RPMI7951 (cell line): ENCODE measurements at regions not wholly inside any gene's neighbourhood (a gene's known extent, or its start where the extent isn't known, plus 50 kb on each side); places are given as distances from the start of the nearest gene placed in this dataset.
A peak's percentile ranks its signal among the peaks of the same experiment; 100 is the strongest.

Source experiments
- DNase-seq: peaks from one replicate; pipeline ENCODE4 v3.0.0-alpha.2; 2012; ENCODE audit warnings: low read depth

DNA sequence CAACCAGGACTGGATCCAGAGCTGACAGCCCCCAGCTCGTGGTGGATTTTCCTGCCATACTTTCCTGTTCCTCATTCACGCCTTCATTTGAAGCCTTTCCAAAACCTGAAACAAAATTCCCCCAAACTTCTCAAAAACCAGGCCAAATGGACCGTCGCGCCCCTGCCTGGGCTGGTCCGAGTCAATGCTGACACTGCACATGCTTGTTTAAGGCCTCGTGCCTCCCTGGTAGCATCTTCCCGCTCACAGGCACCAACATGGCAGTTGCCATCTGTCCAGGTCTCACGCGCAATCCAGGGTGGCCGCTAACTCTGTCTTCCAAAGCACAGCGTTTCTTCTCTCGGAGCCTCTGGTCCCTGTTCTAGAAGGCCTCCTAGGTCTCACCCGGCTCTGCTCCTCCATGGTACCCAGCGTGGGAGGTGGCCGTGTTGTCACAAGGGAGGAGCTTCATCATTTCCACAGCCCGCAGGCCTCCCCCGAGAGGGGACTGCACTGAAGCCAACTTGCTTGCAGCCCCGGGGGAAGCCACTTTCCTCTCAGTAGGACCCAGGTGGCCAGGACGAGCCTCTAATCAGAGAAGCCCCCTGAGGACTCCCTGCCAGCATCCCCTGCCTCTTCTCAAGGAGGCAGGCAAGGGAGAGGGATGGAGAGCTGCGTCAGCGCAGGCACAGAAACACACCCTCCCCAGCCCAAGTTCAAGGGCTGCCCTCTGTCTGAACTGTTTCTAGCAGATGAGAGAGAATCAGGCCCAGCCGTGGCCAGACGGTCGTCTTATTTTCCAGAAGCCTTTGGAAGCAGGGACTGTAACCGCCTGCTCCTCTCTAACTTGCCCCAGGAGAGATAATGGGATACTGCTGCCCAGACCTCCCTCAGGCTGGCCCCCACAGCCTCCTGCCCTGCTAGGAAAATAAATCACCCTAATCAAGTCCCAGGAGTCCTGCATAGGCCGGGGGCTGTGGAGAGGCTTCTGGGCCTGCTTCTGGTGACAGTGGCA lies 152.8 kb upstream of the TLE3 start:
- no peak for DNase-seq

DNA sequence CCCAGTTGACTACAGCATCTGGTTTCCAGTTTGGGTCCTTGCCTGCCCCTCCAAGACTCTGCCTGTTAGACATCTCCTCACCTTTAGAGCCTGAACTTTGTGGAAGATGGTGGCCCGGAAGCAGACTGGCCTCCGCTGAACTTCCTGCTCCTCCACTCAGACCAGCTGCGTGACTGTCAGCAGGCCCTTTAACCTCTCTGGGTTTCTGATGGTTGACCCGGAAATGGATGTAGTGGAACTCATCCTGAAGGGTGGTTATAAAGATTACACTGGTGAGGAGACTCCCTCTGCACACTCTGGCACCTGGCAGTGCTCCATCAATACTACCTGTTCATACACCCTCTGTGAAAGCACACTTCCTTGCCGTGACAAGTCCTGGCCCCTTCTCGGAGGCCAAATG lies 151.9 kb upstream of the TLE3 start:
- no peak for DNase-seq

DNA sequence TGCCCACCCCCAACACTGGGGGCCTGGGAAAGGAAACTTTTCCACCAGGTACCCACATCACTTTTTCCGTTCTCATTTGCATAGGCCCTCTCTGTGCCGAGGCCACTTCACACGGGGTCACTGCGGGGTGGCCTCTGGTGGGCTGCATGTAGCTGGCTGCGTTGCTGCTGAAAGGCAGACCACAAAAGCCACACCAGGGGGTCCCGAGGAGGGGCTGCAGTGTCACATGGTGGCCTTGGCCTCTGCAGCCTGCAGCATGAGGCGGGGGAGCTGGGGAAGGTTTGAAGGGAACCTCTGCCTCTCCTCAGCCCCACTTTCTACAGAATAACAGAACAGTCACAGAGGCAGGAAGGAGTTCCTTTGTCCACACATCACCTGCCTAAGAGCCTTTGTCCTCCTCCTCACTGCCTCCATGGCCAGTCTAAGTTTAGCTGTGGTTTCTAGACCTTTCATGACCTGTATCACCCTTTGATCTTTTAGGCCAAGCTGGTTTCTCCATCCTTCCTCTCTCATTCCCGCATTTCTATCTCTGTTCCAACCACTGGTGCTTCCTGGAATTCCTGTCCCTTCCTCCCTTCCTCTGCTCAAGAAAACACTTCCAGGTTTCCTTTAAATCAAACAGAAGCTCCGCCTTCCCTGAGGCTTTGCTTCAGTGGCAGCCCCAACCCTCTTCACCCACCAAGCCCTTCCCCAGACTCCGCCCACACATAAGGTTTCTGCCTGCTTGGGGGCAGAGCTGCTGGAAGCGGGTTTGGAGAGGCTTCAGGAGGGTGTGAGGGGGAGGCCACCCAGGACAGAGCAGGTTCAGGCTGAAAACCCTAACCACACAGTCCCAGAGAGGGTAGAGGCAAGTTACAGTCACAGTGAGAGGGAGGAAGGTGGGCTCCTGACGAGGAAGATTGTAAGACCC lies 150.7 kb upstream of the TLE3 start:
- no peak for DNase-seq

DNA sequence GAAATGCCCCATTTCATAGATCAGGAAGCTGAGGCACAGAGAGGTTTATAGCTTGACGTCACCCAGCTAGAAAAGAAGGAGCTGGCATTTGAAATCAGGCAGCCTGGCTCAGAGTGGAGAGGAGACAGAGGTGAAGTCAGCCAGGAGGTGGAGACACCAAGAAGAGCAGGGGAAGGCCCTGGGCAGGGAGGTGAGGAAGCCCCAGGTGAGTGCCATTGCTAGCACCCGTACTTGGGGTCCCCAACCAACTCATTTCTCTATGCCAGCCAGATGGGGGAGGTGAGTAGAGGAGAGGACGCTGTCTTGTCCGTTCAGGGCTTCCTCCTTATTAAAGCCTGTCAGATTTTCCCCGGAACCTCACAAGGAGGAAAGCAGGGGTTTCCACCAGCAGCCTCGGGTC lies 149.6 kb upstream of the TLE3 start:
- no peak for DNase-seq

DNA sequence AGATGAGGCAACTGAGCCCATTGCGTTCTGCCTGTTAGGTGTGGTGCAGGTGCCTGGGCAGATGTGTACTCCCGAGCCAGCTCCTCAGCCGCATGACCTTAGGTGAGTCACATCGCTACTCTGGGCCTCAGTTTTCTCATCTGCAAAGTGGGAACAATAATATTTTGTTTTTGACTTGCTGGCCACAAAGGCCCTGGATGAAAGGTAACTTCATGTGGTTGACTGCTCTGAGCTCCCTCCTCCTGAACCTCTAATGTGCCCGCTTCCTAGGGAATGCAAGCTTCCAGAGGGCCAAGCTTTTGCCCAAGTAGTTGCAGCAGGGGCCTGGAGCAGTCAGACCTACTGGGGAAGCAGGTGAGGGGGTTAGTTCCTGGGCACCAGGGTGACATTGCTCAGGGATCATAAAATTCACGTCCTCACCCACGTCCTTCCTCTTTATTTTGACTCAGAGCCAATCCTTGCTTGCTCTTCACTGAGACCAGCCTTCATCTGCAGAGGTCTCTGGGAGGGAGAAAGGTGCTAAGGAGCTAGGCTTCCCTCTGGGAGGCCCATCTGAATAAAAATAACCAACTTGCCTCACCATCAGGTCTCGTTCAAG lies 149.0 kb upstream of the TLE3 start:
- no peak for DNase-seq

DNA sequence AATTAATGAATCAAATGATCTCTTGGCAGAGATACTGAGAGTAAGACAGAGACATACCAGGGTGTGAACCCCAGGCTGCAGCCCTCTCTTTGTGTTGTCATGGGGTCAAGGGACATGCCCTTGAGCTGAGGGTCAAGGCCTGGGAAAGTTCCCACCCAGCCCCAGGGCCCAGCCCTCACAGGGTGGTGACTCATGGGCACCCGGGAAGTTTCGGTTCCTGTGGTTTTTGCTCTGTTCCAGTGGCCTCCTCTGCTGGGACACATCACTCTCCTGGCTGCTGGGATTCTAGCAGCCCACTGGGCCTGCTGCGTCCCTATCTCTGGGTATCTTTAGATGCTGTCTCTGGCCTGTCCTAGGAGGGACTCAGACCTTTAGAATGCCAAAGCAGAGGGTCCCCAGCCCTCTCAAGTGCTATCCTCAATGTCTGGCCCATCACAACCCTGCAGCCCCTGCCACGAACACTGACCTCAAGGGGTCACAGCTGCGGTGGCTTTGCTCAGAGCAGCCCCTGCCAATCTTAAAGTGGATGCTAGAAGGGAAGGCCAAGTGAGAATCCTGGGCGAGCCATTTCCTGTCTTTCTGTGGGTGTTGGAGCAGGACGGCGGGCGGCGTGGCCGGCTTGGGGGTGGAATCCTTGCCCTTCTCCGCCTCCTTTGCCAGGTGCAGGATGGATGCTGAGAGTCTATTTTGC lies 148.4 kb upstream of the TLE3 start:
- DNase-seq = peak; percentile 89

DNA sequence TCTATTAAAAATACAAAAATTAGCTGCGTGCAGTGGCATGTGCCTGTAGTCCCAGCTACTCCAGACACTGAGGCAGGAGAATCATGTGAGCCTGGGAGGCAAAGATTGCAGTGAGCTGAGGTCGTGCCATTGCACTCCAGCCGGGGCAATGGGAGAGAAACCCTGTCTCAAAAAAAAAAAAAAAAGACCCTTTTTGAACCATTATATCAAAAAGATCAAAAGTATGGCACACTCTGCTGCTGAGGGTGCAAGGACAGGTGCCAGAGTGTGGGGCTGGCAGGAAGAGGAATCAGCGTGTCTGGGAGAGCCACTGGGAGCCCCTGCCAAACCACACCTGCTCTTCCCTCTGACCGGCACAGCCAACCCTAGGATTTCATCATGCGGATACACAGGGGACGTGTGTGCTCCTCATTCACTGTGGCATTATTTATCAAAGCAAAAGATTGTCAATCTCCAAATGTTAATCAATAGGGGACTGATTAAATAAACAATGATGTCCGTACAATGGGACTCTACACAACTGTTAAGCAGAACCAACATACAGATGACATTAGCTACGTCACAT lies 147.3 kb upstream of the TLE3 start:
- DNase-seq = no peak

DNA sequence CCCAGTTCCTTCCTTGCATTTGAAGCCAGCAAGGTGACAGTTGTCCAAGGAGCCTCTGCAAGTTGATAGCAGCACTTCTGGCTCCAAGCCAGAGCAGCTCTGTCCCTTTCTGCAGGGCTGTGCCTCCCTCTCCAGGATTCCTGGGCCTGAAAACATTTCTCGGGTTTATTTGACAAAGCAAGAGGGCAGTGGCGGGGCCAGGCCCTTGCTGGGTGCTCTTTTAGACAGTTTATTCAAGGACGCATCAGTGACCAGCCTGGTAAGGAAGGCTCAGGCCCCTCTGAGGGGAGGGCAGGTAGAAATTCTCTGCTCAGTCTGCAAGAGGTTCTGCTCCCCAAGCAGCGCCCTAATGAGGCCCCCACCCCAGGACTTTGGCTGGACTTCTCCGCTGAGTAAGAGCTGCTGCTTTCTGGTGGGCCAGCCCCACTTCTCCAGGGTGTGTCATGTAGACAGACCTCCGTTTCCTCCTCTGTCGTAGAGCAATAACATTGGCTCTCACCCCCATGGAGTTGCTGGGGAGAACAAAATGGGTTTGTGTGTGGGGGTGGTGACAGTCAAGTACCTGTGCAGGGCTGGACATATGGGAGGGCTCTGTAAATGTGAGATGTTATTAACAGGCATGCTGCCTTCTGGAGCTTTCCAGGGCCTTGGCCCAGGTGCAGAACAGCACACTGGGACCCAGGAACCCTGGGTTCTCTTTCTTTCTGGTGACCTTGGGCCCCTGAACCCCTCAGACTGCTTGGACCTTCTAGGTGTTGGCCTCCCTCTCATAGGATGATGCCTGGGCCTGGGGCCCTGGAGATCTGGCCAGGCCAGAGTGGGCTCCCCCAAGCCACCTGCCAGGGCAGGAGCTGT lies 146.2 kb upstream of the TLE3 start:
- DNase-seq = no peak

DNA sequence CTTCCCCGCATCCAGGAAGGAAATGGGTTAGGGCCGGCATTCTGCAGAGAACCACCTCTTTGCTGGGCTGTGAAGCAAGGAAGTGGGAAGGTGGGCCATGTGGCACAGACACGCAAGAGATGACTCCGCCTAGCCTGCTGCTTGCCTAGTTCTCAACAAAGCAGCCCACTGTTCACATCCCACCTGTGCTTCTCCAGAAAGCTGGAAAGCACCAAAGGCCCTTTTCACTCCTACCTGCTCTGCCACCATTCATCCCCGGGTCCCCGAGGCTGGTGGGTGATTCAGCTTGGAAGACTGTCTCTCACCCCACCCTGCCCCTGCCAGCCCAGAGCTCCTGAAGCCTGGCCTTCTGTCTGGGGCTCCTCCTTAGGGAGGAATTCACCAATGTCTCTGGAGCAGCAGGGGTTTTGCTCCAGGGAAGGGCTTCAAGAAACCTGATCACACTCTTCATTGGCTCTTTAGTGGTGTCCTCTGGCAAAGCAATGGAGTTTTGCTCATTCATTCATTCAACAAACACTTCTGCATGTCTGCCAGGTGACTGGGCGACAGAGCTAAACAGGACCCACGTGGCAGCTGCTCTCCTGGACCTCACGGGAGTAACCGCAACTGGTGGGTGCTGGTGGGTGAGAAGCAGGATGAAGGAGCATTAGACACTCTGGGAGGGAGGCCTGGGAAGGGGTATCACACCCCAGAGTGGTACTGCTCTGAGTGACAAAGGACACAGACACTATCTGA lies 145.4 kb upstream of the TLE3 start:
- no peak for DNase-seq

DNA sequence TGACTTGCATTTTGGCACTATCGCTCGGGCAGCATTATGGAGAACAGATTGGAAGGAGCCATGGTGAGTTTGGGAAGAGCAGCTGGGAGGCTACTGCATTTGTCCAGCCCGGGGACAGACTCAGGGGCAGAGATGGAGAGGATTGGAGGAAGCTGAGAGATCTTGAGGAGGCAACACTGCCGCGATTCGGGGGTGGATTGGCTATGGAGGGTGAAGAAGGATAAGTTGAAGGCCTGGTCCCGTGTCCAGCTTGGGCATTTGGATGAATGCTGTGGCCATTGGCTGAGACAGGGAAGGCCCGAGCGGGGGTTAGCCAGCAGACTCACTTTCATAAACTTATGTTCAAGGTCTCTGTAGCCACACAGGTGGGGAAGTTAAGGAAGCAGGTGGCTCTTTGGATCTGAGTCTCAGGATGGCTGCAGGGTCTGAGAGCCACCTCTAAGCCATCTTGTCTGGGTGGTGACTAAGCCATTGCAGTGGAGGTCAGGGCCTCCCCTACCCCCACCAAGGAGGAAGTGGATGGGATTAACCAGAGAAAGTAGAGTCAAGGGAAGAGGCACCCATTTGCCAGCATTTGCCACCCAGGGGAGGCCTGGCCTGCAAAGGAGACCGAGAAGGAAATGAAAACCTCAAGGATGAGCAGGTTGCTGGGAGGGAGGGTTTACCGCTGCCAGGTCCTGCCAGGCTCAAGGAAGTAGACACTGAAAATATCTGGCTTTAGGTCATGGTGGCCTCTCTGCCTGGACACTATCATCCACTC lies 144.0 kb upstream of the TLE3 start:
- no peak for DNase-seq

DNA sequence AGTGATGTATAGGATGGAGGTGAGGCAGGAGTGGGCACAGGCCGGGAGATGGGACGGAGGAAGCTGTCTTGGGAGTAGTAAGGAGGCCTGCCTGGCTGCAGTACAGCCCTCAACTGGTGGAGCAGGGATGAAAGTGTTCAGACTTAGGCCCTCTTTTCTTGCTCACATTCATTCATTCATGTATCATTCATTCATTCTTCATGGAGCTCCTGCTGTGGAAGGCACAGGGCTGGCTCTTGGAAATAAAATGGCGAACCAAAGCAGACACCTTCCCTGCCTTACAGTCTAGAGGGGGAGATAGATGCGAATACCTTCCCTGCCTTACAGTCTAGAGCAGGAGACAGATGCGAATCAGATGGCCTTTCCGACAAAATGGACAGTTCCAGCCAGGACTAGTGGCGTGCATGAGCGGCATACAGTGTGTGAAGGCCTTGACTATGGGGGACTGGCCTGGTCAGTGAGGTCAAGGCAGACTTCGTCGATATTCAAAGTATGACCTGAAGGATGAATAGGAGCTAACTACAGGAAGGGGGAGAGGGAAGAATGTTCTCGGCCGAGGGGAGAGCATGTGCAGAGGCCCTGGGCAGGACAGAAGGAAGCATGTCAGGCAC lies 143.2 kb upstream of the TLE3 start:
- no peak for DNase-seq

DNA sequence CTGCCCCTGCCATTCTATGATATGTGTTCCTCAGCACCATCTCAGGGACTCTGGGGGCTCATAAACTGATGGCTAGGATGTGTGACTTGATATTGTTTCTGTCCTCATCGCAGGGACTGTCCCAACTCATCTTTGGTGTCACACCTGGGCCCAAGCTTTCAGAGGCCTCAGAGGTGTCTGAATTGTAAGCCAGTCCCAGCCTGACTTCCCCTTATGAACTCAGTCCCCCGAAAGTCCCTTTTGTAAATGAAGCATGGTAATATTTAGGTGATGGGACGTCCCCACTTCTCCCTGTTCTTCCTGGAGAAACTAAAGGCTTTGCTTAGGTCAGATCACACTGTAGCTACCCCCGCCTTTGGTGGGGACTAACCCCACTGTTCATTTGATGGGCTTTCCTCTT lies 142.4 kb upstream of the TLE3 start:
- DNase-seq = no peak

DNA sequence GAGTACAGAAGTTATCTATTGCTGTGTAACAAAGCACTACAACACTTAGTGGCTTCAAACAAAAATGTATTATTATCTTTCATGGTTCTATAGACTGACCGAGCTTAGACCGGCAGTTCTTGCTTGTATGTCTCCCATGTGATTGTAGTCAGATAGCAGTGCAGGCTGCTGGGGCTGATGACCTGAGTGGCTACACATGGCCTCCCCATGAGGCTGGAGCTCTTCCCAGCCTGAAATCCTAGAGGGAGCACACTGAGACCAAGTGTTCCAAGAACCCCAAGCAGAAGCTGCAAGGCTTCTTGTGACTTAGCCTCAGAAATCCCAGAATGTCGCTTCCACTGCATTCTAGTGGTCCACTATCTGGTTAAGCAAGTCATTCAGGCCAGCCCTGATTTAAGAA lies 141.2 kb upstream of the TLE3 start:
- DNase-seq = no peak

DNA sequence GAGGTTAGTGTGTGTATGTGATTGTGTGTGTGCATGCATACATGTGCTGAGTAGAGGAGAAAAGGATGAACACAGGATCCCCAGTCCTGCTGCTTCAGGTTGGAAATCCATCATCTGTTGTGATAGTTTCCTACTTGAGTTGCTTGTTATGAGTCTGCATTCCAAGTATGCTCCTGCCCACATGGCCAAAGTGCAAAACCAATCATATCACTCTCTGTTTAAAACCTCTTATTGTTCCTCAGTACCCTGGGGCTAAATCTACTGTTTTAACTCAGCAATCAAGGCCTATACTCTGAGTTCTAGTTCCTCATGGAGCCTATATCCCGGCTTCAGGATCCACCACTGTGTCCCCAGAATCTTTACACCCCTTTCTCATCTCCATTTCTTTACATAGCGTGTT lies 139.9 kb upstream of the TLE3 start:
- peak; percentile 55 for DNase-seq

DNA sequence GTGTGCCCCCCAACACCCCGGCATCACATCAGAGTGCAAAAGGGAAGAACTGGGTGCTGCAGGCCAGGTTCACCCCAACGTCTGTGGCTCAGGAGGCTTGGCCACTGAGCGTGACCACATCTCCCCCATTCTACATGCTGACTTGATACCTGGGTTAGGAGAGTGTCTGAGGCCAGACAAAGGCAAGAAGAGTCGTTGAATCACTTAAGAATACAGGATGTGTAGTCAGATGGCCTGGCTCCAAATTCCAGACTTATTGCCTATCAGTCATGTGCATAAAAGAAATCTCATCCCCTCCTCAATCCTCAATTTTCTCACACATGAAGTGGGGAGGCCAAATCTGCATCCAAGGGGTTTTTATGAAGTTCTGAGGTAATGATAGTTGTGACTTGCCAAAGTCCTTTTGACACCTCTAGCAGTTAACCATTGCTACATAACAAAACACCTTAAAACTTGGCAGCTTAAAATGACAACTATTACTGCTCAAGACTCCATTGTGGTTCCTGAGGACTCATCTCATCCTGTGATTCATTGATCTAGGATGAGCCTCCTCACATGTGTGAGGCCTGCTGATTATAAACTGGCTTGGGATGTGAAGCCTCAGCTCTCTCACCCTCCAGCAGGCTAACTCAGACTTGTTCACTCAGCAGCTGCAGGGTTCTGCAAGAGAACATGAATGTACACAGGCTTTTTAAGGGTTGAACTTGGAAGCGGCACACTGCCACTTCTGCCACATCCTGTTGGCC lies 138.8 kb upstream of the TLE3 start:
- peak; percentile 95 for DNase-seq

DNA sequence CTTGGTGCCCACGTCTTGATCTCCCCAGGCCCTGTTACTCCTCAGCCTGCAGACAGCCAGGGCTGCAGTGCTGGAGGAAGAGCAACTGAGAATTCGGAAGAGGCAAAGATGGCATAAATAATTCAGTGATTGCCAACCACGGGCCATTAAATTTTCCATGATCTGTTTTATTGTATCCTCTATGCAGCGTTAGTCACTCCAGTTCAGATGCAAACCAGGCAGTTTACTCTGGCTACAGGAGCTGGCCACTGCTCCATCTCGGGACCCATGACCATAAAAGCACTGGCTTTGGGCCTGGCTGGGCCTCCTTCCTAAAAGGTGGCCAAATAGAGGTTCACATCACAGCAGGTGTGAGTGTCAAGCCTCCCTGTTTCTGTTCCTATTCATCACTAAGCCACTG lies 137.6 kb upstream of the TLE3 start:
- DNase-seq = peak; percentile 43

DNA sequence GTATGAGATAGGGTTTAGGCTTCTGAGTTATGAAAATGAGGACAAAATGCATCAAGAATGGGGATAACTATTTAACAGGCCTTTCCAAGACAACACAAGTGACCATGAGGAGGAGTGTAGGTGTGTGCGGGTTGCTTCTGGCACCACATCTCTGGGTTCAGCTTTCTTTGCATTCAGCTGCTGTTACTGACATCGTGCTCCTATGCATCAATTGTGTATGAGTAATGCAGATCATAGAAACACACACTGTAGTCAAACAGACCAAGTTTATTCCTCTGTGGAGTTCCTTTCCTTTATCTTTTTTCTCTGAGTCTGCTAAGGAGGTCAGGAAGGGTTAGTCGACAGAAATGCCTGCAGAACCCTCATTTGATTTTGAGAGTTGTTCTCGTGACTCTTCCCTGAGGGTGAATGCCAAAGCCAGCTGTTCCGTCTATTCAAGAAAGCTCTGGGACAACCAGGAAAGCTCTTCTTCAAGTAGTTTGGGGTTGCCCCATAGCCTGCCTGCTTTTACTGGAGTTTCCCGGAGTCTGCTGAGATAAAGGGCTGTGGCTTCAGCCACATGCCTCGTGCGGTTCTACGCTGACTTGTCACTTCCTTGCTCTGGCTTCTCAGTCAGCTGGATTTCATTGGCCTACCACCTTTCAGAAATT lies 136.7 kb upstream of the TLE3 start:
- peak; percentile 99 for DNase-seq
